ENCODE measurements at regions not wholly inside any gene's neighbourhood (a gene's known extent, or its start where the extent isn't known, plus 50 kb on each side); places are given as distances from the start of the nearest gene placed in this dataset.

DNA sequence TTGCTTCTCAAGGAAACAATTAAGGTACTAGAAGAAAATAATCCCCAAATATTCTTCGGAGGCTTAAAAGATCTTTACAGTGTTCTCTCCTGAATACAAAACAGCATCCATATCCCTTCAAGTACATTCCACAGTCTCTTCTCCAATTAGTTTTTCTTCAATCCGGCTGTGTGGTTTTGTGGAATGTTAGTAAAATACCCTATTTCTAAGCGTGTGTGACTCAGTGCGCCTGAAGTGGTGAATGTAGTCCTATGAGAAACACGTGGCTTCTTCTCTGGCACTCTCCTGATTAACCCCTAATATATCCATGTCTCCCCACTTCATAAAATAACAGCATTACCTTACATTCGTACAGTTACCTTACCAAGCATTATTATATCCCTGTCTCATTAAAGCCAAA, 570.2 kb downstream of the ARL4A start:
- ATAC-seq (no peak), DNase-seq (ENCODE audit: low spot score) (no peak)
- Histone ChIP-seq H3K27ac (ENCODE audit: low read depth) (no peak overlapping the region), H3K4me1 (ENCODE audit: insufficient read depth) (no peaks in the 10 kb centered on the region), H3K27me3 (ENCODE audit: insufficient read depth) (no peaks in the 10 kb centered on the region), H2AFZ (no peak overlapping the region), H3K36me3 (ENCODE audit: insufficient read depth) (no peaks in the 10 kb centered on the region), H3K4me3 (no peak overlapping the region), H3F3A (replicated peaks; ENCODE audit: low read depth) (no peaks in the 10 kb centered on the region), H3K79me2 (replicated peaks; ENCODE audit: insufficient read depth) (no peaks in the 10 kb centered on the region), H4K20me1 (replicated peaks; ENCODE audit: insufficient read depth) (no peaks in the 10 kb centered on the region), H3K4me2 (no peak overlapping the region), H3K9me2 (ENCODE audit: insufficient read depth) (no peaks in the 10 kb centered on the region)
- no peak overlapping the region for H3K27ac Mint-ChIP-seq
- H3K4me3 Mint-ChIP-seq = no peak overlapping the region
- H3K36me3 Mint-ChIP-seq (ENCODE audit: low read depth) = no peaks in the 10 kb centered on the region
- H3K4me1 Mint-ChIP-seq = no peaks in the 10 kb centered on the region
- no peaks in the 10 kb centered on the region for H3K9me3 Mint-ChIP-seq
- peaks cover 2% of the 10 kb centered on the region for H3K27me3 Mint-ChIP-seq (ENCODE audit: insufficient read depth, low read depth, poor library complexity)
- no peak for TF ChIP-seq POLR2AphosphoS5 (IDR thresholded peaks at IDR 0.05; ENCODE audit: low read depth)
- TF ChIP-seq EZH2 (IDR thresholded peaks at IDR 0.05; ENCODE audit: low read depth, unreplicated experiment) = no peak
- TF ChIP-seq, protein P1, sequence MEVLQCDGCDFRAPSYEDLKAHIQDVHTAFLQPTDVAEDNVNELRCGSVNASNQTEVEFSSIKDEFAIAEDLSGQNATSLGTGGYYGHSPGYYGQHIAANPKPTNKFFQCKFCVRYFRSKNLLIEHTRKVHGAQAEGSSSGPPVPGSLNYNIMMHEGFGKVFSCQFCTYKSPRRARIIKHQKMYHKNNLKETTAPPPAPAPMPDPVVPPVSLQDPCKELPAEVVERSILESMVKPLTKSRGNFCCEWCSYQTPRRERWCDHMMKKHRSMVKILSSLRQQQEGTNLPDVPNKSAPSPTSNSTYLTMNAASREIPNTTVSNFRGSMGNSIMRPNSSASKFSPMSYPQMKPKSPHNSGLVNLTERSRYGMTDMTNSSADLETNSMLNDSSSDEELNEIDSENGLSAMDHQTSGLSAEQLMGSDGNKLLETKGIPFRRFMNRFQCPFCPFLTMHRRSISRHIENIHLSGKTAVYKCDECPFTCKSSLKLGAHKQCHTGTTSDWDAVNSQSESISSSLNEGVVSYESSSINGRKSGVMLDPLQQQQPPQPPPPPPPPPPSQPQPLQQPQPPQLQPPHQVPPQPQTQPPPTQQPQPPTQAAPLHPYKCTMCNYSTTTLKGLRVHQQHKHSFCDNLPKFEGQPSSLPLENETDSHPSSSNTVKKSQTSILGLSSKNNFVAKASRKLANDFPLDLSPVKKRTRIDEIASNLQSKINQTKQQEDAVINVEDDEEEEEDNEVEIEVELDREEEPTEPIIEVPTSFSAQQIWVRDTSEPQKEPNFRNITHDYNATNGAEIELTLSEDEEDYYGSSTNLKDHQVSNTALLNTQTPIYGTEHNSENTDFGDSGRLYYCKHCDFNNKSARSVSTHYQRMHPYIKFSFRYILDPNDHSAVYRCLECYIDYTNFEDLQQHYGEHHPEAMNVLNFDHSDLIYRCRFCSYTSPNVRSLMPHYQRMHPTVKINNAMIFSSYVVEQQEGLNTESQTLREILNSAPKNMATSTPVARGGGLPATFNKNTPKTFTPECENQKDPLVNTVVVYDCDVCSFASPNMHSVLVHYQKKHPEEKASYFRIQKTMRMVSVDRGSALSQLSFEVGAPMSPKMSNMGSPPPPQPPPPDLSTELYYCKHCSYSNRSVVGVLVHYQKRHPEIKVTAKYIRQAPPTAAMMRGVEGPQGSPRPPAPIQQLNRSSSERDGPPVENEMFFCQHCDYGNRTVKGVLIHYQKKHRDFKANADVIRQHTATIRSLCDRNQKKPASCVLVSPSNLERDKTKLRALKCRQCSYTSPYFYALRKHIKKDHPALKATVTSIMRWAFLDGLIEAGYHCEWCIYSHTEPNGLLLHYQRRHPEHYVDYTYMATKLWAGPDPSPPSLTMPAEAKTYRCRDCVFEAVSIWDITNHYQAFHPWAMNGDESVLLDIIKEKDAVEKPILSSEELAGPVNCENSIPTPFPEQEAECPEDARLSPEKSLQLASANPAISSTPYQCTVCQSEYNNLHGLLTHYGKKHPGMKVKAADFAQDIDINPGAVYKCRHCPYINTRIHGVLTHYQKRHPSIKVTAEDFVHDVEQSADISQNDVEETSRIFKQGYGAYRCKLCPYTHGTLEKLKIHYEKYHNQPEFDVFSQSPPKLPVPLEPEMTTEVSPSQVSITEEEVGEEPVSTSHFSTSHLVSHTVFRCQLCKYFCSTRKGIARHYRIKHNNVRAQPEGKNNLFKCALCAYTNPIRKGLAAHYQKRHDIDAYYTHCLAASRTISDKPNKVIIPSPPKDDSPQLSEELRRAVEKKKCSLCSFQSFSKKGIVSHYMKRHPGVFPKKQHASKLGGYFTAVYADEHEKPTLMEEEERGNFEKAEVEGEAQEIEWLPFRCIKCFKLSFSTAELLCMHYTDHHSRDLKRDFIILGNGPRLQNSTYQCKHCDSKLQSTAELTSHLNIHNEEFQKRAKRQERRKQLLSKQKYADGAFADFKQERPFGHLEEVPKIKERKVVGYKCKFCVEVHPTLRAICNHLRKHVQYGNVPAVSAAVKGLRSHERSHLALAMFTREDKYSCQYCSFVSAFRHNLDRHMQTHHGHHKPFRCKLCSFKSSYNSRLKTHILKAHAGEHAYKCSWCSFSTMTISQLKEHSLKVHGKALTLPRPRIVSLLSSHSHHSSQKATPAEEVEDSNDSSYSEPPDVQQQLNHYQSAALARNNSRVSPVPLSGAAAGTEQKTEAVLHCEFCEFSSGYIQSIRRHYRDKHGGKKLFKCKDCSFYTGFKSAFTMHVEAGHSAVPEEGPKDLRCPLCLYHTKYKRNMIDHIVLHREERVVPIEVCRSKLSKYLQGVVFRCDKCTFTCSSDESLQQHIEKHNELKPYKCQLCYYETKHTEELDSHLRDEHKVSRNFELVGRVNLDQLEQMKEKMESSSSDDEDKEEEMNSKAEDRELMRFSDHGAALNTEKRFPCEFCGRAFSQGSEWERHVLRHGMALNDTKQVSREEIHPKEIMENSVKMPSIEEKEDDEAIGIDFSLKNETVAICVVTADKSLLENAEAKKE (CRISPR knock-in tag; IDR thresholded peaks at IDR 0.05) = no peak
- TF ChIP-seq STAT1 (IDR thresholded peaks at IDR 0.05; ENCODE audit: unreplicated experiment) = no peak

DNA sequence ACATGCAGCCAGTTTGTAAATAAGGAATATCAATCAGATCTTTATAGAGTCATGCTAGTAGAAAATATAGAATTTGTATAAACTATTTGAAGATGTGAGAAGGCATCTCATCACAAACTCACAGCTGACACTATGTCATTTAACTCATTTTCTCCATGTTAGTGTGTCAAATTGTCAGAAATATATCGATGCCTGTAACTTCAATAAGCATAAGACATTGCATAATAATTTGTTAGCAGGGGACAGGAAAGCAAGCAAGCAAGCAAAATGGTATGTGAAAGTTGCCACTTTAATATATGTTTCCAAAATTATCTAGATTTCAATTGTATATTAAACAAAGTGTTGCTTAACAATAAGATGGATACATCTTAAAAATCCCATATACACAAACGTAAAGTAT, 571.0 kb downstream of the ARL4A start:
- Histone ChIP-seq H4K20me1 (replicated peaks; ENCODE audit: insufficient read depth) (no peaks in the 10 kb centered on the region), H3K79me2 (replicated peaks; ENCODE audit: insufficient read depth) (no peaks in the 10 kb centered on the region), H3K27ac (ENCODE audit: low read depth) (no peak overlapping the region), H2AFZ (no peak overlapping the region), H3K9me2 (ENCODE audit: insufficient read depth) (no peaks in the 10 kb centered on the region), H3K36me3 (ENCODE audit: insufficient read depth) (no peaks in the 10 kb centered on the region), H3K4me2 (no peak overlapping the region), H3K4me1 (ENCODE audit: insufficient read depth) (no peaks in the 10 kb centered on the region), H3F3A (replicated peaks; ENCODE audit: low read depth) (no peaks in the 10 kb centered on the region), H3K4me3 (no peak overlapping the region), H3K27me3 (ENCODE audit: insufficient read depth) (no peaks in the 10 kb centered on the region)
- H3K4me1 Mint-ChIP-seq = no peaks in the 10 kb centered on the region
- no peaks in the 10 kb centered on the region for H3K36me3 Mint-ChIP-seq (ENCODE audit: low read depth)
- no peak overlapping the region for H3K4me3 Mint-ChIP-seq
- H3K27me3 Mint-ChIP-seq (ENCODE audit: insufficient read depth, low read depth, poor library complexity) = peaks cover 2% of the 10 kb centered on the region
- no peaks in the 10 kb centered on the region for H3K9me3 Mint-ChIP-seq
- no peak for DNase-seq (ENCODE audit: low spot score)
- ATAC-seq = no peak
- H3K27ac Mint-ChIP-seq = no peak overlapping the region
- TF ChIP-seq, protein P2, sequence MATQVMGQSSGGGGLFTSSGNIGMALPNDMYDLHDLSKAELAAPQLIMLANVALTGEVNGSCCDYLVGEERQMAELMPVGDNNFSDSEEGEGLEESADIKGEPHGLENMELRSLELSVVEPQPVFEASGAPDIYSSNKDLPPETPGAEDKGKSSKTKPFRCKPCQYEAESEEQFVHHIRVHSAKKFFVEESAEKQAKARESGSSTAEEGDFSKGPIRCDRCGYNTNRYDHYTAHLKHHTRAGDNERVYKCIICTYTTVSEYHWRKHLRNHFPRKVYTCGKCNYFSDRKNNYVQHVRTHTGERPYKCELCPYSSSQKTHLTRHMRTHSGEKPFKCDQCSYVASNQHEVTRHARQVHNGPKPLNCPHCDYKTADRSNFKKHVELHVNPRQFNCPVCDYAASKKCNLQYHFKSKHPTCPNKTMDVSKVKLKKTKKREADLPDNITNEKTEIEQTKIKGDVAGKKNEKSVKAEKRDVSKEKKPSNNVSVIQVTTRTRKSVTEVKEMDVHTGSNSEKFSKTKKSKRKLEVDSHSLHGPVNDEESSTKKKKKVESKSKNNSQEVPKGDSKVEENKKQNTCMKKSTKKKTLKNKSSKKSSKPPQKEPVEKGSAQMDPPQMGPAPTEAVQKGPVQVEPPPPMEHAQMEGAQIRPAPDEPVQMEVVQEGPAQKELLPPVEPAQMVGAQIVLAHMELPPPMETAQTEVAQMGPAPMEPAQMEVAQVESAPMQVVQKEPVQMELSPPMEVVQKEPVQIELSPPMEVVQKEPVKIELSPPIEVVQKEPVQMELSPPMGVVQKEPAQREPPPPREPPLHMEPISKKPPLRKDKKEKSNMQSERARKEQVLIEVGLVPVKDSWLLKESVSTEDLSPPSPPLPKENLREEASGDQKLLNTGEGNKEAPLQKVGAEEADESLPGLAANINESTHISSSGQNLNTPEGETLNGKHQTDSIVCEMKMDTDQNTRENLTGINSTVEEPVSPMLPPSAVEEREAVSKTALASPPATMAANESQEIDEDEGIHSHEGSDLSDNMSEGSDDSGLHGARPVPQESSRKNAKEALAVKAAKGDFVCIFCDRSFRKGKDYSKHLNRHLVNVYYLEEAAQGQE (IDR thresholded peaks at IDR 0.05; ENCODE audit: unreplicated experiment) = no peak

All from GM23338 (cell line).